ENCODE measurements at regions not wholly inside any gene's neighbourhood (a gene's known extent, or its start where the extent isn't known, plus 50 kb on each side); places are given as distances from the start of the nearest gene placed in this dataset.

- no peak overlapping the region for H3K27ac Mint-ChIP-seq
- DNase-seq (ENCODE audit: low spot score): no peak
- no peaks in the 10 kb centered on the region for H3K27me3 Mint-ChIP-seq (ENCODE audit: insufficient read depth)
These were observed 114.6 kb upstream of the CNTNAP2 start for GRCh38 chr7:146002008-146002407.

GRCh38 chr7:146000882-146001281, 115.7 kb upstream of the CNTNAP2 start:
- intact Hi-C loops (cut with micrococcal nuclease): no loop called here
- no peaks in the 10 kb centered on the region for H3K36me3 Mint-ChIP-seq (ENCODE audit: low read depth)

More at GRCh38 chr7:146002008-146002407, 114.6 kb upstream of the CNTNAP2 start:
- Mint-ChIP-seq H3K4me3 (no peak overlapping the region), H3K4me1 (ENCODE audit: low read depth) (no peaks in the 10 kb centered on the region), H3K9me3 (no peaks in the 10 kb centered on the region), H3K36me3 (ENCODE audit: low read depth) (no peaks in the 10 kb centered on the region)
- intact Hi-C loops (cut with micrococcal nuclease): loop anchor here (2.0 kb wide), 1 partner anchor 25 kb away; no protein-coding TSS in a partner anchor

GRCh38 chr7:145989469-145989868, 127.1 kb upstream of the CNTNAP2 start:
- no peak overlapping the region for H3K4me3 Mint-ChIP-seq
- no peaks in the 10 kb centered on the region for H3K4me1 Mint-ChIP-seq (ENCODE audit: low read depth)
- no peak overlapping the region for H3K27ac Mint-ChIP-seq
- no peak for DNase-seq (ENCODE audit: low spot score)
- H3K9me3 Mint-ChIP-seq: peaks cover 4% of the 10 kb centered on the region
- intact Hi-C loops (cut with micrococcal nuclease): no loop called here
- no peaks in the 10 kb centered on the region for H3K27me3 Mint-ChIP-seq (ENCODE audit: insufficient read depth)
- H3K36me3 Mint-ChIP-seq (ENCODE audit: low read depth): no peaks in the 10 kb centered on the region

More at GRCh38 chr7:146000882-146001281, 115.7 kb upstream of the CNTNAP2 start:
- no peaks in the 10 kb centered on the region for H3K27me3 Mint-ChIP-seq (ENCODE audit: insufficient read depth)
- DNase-seq (ENCODE audit: low spot score): no peak
- H3K9me3 Mint-ChIP-seq: no peaks in the 10 kb centered on the region
- H3K27ac Mint-ChIP-seq: no peak overlapping the region
- no peak overlapping the region for H3K4me3 Mint-ChIP-seq
- H3K4me1 Mint-ChIP-seq (ENCODE audit: low read depth): no peaks in the 10 kb centered on the region

- no peak overlapping the region for H3K27ac Mint-ChIP-seq
- no peak for DNase-seq (ENCODE audit: low spot score)
- H3K4me3 Mint-ChIP-seq: no peak overlapping the region
- no peaks in the 10 kb centered on the region for H3K4me1 Mint-ChIP-seq (ENCODE audit: low read depth)
- H3K36me3 Mint-ChIP-seq (ENCODE audit: low read depth): no peaks in the 10 kb centered on the region
- intact Hi-C loops (cut with micrococcal nuclease): no loop called here
- no peaks in the 10 kb centered on the region for H3K27me3 Mint-ChIP-seq (ENCODE audit: insufficient read depth)
- peaks cover 4% of the 10 kb centered on the region for H3K9me3 Mint-ChIP-seq
These were observed 130.2 kb upstream of the CNTNAP2 start for GRCh38 chr7:145986248-145986874.

- intact Hi-C loops (cut with micrococcal nuclease): no loop called here
- H3K4me1 Mint-ChIP-seq (ENCODE audit: low read depth): no peaks in the 10 kb centered on the region
- no peaks in the 10 kb centered on the region for H3K27me3 Mint-ChIP-seq (ENCODE audit: insufficient read depth)
- H3K4me3 Mint-ChIP-seq: no peak overlapping the region
- no peaks in the 10 kb centered on the region for H3K36me3 Mint-ChIP-seq (ENCODE audit: low read depth)
- H3K9me3 Mint-ChIP-seq: no peaks in the 10 kb centered on the region
- H3K27ac Mint-ChIP-seq: no peak overlapping the region
- no peak for DNase-seq (ENCODE audit: low spot score)
These were observed 137.8 kb upstream of the CNTNAP2 start for GRCh38 chr7:145978769-145979168.

- Mint-ChIP-seq H3K4me1 (ENCODE audit: low read depth) (no peaks in the 10 kb centered on the region), H3K27me3 (ENCODE audit: insufficient read depth) (no peaks in the 10 kb centered on the region), H3K36me3 (ENCODE audit: low read depth) (no peaks in the 10 kb centered on the region), H3K27ac (no peak overlapping the region), H3K9me3 (peaks cover 17% of the 10 kb centered on the region), H3K4me3 (no peak overlapping the region)
- DNase-seq (ENCODE audit: low spot score): no peak
- intact Hi-C loops (cut with micrococcal nuclease): no loop called here
These were observed 156.6 kb upstream of the CNTNAP2 start for GRCh38 chr7:145959981-145960380.

- intact Hi-C loops (cut with micrococcal nuclease): no loop called here
- H3K4me3 Mint-ChIP-seq: no peak overlapping the region
- peaks cover 8% of the 10 kb centered on the region for H3K9me3 Mint-ChIP-seq
- no peaks in the 10 kb centered on the region for H3K4me1 Mint-ChIP-seq (ENCODE audit: low read depth)
- no peaks in the 10 kb centered on the region for H3K36me3 Mint-ChIP-seq (ENCODE audit: low read depth)
- no peak overlapping the region for H3K27ac Mint-ChIP-seq
- DNase-seq (ENCODE audit: low spot score): no peak
- no peaks in the 10 kb centered on the region for H3K27me3 Mint-ChIP-seq (ENCODE audit: insufficient read depth)
These were observed 159.3 kb upstream of the CNTNAP2 start for GRCh38 chr7:145957160-145957890.

- Mint-ChIP-seq H3K36me3 (ENCODE audit: low read depth) (no peaks in the 10 kb centered on the region), H3K27ac (no peak overlapping the region), H3K4me3 (no peak overlapping the region), H3K27me3 (ENCODE audit: insufficient read depth) (no peaks in the 10 kb centered on the region), H3K9me3 (peaks cover 8% of the 10 kb centered on the region), H3K4me1 (ENCODE audit: low read depth) (no peaks in the 10 kb centered on the region)
- intact Hi-C loops (cut with micrococcal nuclease): no loop called here
- DNase-seq (ENCODE audit: low spot score): no peak
These were observed 165.0 kb upstream of the CNTNAP2 start for GRCh38 chr7:145951566-145951965.

- H3K4me3 Mint-ChIP-seq: no peak overlapping the region
- H3K27ac Mint-ChIP-seq: no peak overlapping the region
- DNase-seq (ENCODE audit: low spot score): no peak
- no peaks in the 10 kb centered on the region for H3K27me3 Mint-ChIP-seq (ENCODE audit: insufficient read depth)
- no peaks in the 10 kb centered on the region for H3K4me1 Mint-ChIP-seq (ENCODE audit: low read depth)
- intact Hi-C loops (cut with micrococcal nuclease): no loop called here
- H3K9me3 Mint-ChIP-seq: peaks cover 21% of the 10 kb centered on the region
- no peaks in the 10 kb centered on the region for H3K36me3 Mint-ChIP-seq (ENCODE audit: low read depth)
These were observed 187.7 kb upstream of the CNTNAP2 start for GRCh38 chr7:145928937-145929336.

GRCh38 chr7:145919712-145920111, 196.9 kb upstream of the CNTNAP2 start:
- intact Hi-C loops (cut with micrococcal nuclease): no loop called here
- H3K27me3 Mint-ChIP-seq (ENCODE audit: insufficient read depth): no peaks in the 10 kb centered on the region
- no peaks in the 10 kb centered on the region for H3K36me3 Mint-ChIP-seq (ENCODE audit: low read depth)
- H3K9me3 Mint-ChIP-seq: peaks cover 30% of the 10 kb centered on the region
- DNase-seq (ENCODE audit: low spot score): no peak
- no peaks in the 10 kb centered on the region for H3K4me1 Mint-ChIP-seq (ENCODE audit: low read depth)
- no peak overlapping the region for H3K4me3 Mint-ChIP-seq
- H3K27ac Mint-ChIP-seq: no peak overlapping the region

- Mint-ChIP-seq H3K4me3 (no peak overlapping the region), H3K27ac (no peak overlapping the region), H3K4me1 (ENCODE audit: low read depth) (no peaks in the 10 kb centered on the region), H3K9me3 (peaks cover 23% of the 10 kb centered on the region), H3K36me3 (ENCODE audit: low read depth) (no peaks in the 10 kb centered on the region), H3K27me3 (ENCODE audit: insufficient read depth) (no peaks in the 10 kb centered on the region)
- intact Hi-C loops (cut with micrococcal nuclease): no loop called here
- DNase-seq (ENCODE audit: low spot score): no peak
These were observed 199.8 kb upstream of the CNTNAP2 start for GRCh38 chr7:145916776-145917175.

- Mint-ChIP-seq H3K36me3 (ENCODE audit: low read depth) (no peaks in the 10 kb centered on the region), H3K27ac (no peak overlapping the region), H3K4me3 (no peak overlapping the region), H3K27me3 (ENCODE audit: insufficient read depth) (no peaks in the 10 kb centered on the region), H3K4me1 (ENCODE audit: low read depth) (no peaks in the 10 kb centered on the region), H3K9me3 (peaks cover 18% of the 10 kb centered on the region)
- no peak for DNase-seq (ENCODE audit: low spot score)
- intact Hi-C loops (cut with micrococcal nuclease): no loop called here
These were observed 200.9 kb upstream of the CNTNAP2 start for GRCh38 chr7:145915679-145916078.

- no peaks in the 10 kb centered on the region for H3K36me3 Mint-ChIP-seq (ENCODE audit: low read depth)
- no peaks in the 10 kb centered on the region for H3K4me1 Mint-ChIP-seq (ENCODE audit: low read depth)
- no peak overlapping the region for H3K4me3 Mint-ChIP-seq
- H3K27ac Mint-ChIP-seq: no peak overlapping the region
- H3K9me3 Mint-ChIP-seq: peaks cover 4% of the 10 kb centered on the region
- H3K27me3 Mint-ChIP-seq (ENCODE audit: insufficient read depth): no peaks in the 10 kb centered on the region
- DNase-seq (ENCODE audit: low spot score): no peak
- intact Hi-C loops (cut with micrococcal nuclease): no loop called here
These were observed 206.5 kb upstream of the CNTNAP2 start for GRCh38 chr7:145909991-145910513.

Measured in activated T-helper 1 cell treated with anti-CD3 and anti-CD28 coated beads, Interleukin-12 subunit alpha, Interleukin-12 subunit beta, Interleukin-2, Interleukin-4 antibody, amounts not matched to agents 30 ng/mL and 10 ng/mL and 1 ng/mL, durations not matched to agents 14 hours and 24 hours and 36 hours (primary cell).